GM12865 (cell line): ENCODE measurements at regions not wholly inside any gene's neighbourhood (a gene's known extent, or its start where the extent isn't known, plus 50 kb on each side); places are given as distances from the start of the nearest gene placed in this dataset.
"Not testable (repeated sequence)": the region's sequence is repeated elsewhere in the genome, so short reads cannot be mapped to it uniquely, and the experiment has no call there.

ENCODE experiments used
- DNase-seq: peaks from one replicate; pipeline ENCODE4 v3.0.0; 2010; ENCODE audit warnings: low read depth
- H3K4me3 ChIP-seq: 2 replicates; pipeline ENCODE4 v1.5.1; 2011; ENCODE audit warnings: mild to moderate bottlenecking, low read depth, low read length, control low read depth
- CTCF ChIP-seq: IDR thresholded peaks from 2 replicates; pipeline ENCODE4 v1.5.1; 2011; ENCODE audit warnings: low read length, control low read depth, low read depth, inconsistent platforms; ENCODE audit not compliant: insufficient read depth; ENCODE audit errors: missing control alignments

DNA sequence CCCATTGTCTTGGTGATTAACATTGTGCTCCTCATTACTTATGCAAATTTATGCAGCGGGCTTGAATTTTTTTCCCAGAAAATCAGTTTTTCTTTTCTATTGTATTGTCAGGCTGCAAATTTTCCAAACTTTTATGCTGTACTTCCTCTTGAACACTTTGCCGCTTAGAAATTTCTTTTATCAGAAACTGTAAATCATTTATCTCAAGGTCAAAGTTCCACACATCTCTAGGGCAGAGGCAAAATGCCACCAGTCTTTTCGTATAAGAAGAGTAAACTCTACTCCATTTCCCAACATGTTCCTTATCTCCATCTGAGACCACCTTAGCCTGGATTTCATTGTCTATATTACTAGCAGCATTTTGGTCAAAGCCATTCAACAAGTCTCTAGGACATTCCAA lies 113.9 kb upstream of the OLFM3 start:
- TF ChIP-seq CTCF = no peak
- H3K4me3 ChIP-seq = no peak overlapping the region
- no peak for DNase-seq

DNA sequence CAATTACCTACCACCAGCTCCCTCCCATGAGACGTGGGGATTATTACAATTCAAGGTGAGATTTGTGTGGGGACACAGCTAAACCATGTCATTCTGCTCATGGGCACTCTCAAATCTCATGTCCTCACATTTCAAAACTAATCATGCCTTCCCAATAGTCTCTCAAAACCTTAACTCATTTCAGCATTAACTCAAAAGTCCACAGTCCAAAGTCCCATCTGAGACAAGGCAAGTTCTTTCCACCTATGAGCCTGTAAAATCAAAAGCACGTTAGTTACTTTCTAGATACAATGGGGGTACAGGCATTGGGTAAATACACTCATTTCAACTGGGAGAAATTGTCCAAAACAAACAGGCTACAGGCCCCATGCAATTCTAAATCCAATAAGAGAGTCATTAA lies 112.8 kb upstream of the OLFM3 start:
- DNase-seq, H3K4me3 ChIP-seq: not testable (repeated sequence)

DNA sequence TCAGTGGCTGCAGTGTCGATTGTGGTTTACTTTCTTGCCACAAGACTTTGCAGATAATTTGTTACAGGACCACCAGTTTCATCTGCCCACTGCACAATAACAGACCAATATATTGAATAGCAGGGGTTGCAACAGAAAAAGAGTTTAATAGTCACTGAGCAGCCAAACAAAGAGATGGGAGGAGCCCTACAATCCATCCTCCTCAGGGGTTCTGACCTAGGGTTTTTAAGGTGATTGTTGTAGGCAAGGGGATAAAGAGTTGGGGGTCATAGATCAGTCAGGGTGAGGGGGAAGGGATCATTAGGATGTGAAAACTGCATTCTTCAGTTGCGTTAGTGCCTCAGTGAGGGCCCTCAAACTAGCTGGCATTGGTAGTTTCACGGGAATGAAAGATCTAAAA lies 110.7 kb upstream of the OLFM3 start:
- H3K4me3 ChIP-seq = no peak overlapping the region
- TF ChIP-seq CTCF = no peak
- no peak for DNase-seq

DNA sequence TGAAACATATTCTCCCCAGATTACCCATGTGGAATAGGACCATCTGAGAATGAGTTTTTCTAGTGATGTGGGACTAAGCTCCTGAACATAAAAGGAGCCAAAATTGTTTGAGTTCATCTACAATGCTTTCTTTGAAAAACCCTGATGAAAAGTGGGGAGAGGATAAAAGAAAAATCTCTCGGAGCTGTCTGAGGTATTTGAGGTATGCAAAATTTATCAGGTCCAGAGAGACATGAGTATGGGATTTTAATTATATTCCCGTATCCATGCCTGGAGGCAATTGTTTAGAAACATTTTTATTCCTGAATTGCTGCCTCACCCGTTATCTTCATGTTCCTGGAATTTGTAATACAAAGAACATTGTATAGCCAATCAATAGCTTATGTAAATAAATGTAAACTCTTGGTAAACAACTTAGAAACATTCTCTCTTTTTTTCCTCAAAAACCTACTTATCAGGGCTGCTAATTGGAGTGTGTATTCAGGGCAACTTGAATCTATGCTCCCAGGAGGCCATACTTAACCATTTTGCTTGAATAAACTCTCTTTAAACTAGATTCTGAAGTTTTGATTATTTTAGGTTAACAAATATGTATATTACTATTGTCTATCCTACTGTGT lies 109.3 kb upstream of the OLFM3 start:
- no peak for DNase-seq

DNA sequence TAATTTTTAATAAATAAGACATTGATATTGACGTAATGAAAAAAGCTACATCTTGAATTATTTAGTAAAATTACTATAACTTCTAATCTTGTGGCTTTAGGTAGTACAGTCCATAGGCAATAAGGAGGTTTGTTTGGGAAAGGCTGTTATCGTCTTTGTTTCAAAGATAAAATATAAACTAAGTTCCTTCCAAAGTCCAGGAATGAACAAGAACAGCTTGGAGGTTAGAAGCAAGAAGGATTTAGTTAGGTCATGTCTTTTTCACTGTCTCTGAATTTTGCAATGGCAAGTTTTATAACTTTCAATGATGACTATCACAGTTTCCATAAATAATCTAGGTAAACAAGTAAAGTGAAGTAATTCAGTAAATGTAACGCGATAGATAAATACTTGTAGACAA lies 106.9 kb upstream of the OLFM3 start:
- DNase-seq = no peak
- TF ChIP-seq CTCF = no peak

More for the DNA sequence above, 109.3 kb upstream of the OLFM3 start:
- H3K4me3 ChIP-seq = no peak overlapping the region
- no peak for TF ChIP-seq CTCF

GRCh38 chr1:102102276-102102780 lies 105.6 kb upstream of the OLFM3 start:
- no peak for TF ChIP-seq CTCF
- DNase-seq = no peak
- no peak overlapping the region for H3K4me3 ChIP-seq

More for the DNA sequence above, 106.9 kb upstream of the OLFM3 start:
- H3K4me3 ChIP-seq = no peak overlapping the region

GRCh38 chr1:102100666-102101065 lies 103.9 kb upstream of the OLFM3 start:
- no peak for DNase-seq
- no peak overlapping the region for H3K4me3 ChIP-seq
- TF ChIP-seq CTCF = no peak
